CD4-positive, alpha-beta T cell treated with Interleukin-15 for 4 hours (primary cell): ENCODE measurements at regions not wholly inside any gene's neighbourhood (a gene's known extent, or its start where the extent isn't known, plus 50 kb on each side); places are given as distances from the start of the nearest gene placed in this dataset.
"Not testable (repeated sequence)": the region's sequence is repeated elsewhere in the genome, so short reads cannot be mapped to it uniquely, and the experiment has no call there.

Experiments
- DNase-seq: peaks from one replicate; pipeline ENCODE4 v3.0.0-alpha.2; 2020; ENCODE audit warnings: low spot score

- DNase-seq = no peak
Observed at GRCh38 chr9:29160763-29161353, 1587.6 kb upstream of the C9orf72 start.

GRCh38 chr9:29174136-29174535 is 1600.9 kb upstream of the C9orf72 start:
- DNase-seq = no peak

GRCh38 chr9:29176231-29176630 is 1603.0 kb upstream of the C9orf72 start:
- no peak for DNase-seq

GRCh38 chr9:29176786-29177185 is 1603.5 kb upstream of the C9orf72 start:
- DNase-seq = no peak

- DNase-seq = no peak
Observed at GRCh38 chr9:29183971-29184370, 1610.7 kb upstream of the C9orf72 start.

- not testable (repeated sequence) for DNase-seq
Observed at GRCh38 chr9:29188771-29189170, 1615.5 kb upstream of the C9orf72 start.

GRCh38 chr9:29189221-29189620 is 1615.9 kb upstream of the C9orf72 start:
- not testable (repeated sequence) for DNase-seq

GRCh38 chr9:29198861-29199260 is 1625.6 kb upstream of the C9orf72 start:
- no peak for DNase-seq

- no peak for DNase-seq
Observed at GRCh38 chr9:29199975-29200374, 1626.7 kb upstream of the C9orf72 start.

GRCh38 chr9:29200650-29201049 is 1627.4 kb upstream of the C9orf72 start:
- no peak for DNase-seq

- DNase-seq = no peak
Observed at GRCh38 chr9:29203244-29203930, 1630.1 kb upstream of the C9orf72 start.

- no peak for DNase-seq
Observed at GRCh38 chr9:29208670-29209069, 1635.4 kb upstream of the C9orf72 start.

- DNase-seq = no peak
Observed at GRCh38 chr9:29209748-29210291, 1636.5 kb upstream of the C9orf72 start.

GRCh38 chr9:29211003-29211579 is 1637.8 kb upstream of the C9orf72 start:
- no peak for DNase-seq

GRCh38 chr9:29211580-29212396 is 1638.5 kb upstream of the C9orf72 start:
- peak; percentile 2 for DNase-seq

GRCh38 chr9:29212397-29213387 is 1639.4 kb upstream of the C9orf72 start:
- no peak for DNase-seq

GRCh38 chr9:29213417-29214153 is 1640.3 kb upstream of the C9orf72 start, which contains the start of gene LINGO2:
Gene LINGO2, minus strand, starts transcription at chr9:29213601.
- DNase-seq = no peak

- no peak for DNase-seq
Observed at GRCh38 chr9:29214154-29214689, 1640.9 kb upstream of the C9orf72 start.

GRCh38 chr9:29214690-29215253 is 1641.5 kb upstream of the C9orf72 start:
- no peak for DNase-seq

- DNase-seq = no peak
Observed at GRCh38 chr9:29217966-29218365, 1644.7 kb upstream of the C9orf72 start.
